GM21717 (cell line): ENCODE measurements at regions not wholly inside any gene's neighbourhood (a gene's known extent, or its start where the extent isn't known, plus 50 kb on each side); places are given as distances from the start of the nearest gene placed in this dataset.
"Not testable (repeated sequence)": the region's sequence is repeated elsewhere in the genome, so short reads cannot be mapped to it uniquely, and the experiment has no call there.

Source experiments
- ATAC-seq: cut with Tn5 transposase; IDR thresholded peaks from one replicate; pipeline ENCODE4 v1.9.1; 2021; ENCODE audit warnings: mild to moderate bottlenecking, moderate library complexity; ENCODE audit not compliant: unreplicated experiment

GRCh38 chr7:55261386-55261770, 103.8 kb upstream of the LANCL2 start:
- ATAC-seq = no peak

GRCh38 chr7:55265328-55265727, 99.8 kb upstream of the LANCL2 start:
- not testable (repeated sequence) for ATAC-seq

DNA sequence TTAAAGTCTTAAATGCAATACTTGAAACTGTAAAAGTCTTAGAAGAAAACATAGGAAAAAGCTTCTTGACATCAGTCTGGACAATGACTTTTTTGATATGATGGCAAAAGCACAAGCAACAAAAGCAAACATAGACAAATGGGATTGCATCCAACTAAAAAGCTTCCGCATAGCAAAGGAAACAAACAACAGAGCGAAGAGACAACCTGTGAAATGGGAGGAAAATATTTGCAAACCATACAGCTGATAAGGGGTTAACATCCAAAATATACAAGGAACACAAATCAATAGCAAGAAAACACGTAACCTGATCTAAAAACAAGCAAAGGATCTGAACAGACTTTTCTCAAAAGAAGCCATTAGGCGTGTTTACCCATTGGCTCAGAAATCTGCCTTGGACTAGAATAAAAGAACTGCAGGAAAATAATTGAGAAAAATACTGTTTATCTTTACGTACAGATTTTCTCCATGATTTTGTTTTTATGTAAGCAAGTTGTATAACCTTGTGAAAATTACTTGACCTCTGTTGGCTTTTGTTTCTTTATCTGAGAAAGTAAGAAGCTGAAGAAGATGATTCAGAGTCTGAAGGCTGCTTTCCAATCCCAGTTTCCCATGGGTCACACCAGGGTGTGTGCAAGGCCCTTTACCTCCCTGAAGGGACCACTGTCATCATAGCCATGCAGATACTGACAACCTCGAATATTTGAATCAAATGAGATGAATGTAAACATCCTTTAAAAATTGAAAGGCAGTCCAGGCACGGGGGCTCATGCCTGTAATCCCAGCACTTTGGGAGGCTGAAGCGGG, 99.1 kb upstream of the LANCL2 start:
- no peak for ATAC-seq

- no peak for ATAC-seq
Measured at GRCh38 chr7:55271069-55271626, 94.0 kb upstream of the LANCL2 start.

DNA sequence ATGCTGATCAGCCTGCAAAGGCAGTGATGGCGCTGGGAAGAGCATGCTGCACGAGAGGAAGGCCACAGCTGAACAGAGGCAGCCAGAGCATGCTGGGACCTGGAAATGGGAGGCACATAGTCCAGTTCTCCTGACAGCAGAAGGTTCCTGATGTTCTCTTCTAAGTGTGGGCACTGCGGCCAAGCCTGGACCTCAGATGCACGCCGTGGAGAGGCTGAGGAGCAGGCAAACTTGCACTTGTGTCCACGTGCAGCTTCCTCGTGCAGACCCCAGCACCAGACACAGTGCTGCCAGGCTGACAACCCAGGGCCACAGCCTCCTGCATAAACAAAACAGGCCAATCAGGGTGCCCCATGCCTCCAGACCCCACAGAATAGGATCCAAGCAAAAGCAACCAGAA, 93.5 kb upstream of the LANCL2 start:
- ATAC-seq = no peak

GRCh38 chr7:55272328-55272727, 92.8 kb upstream of the LANCL2 start:
- ATAC-seq = no peak

DNA sequence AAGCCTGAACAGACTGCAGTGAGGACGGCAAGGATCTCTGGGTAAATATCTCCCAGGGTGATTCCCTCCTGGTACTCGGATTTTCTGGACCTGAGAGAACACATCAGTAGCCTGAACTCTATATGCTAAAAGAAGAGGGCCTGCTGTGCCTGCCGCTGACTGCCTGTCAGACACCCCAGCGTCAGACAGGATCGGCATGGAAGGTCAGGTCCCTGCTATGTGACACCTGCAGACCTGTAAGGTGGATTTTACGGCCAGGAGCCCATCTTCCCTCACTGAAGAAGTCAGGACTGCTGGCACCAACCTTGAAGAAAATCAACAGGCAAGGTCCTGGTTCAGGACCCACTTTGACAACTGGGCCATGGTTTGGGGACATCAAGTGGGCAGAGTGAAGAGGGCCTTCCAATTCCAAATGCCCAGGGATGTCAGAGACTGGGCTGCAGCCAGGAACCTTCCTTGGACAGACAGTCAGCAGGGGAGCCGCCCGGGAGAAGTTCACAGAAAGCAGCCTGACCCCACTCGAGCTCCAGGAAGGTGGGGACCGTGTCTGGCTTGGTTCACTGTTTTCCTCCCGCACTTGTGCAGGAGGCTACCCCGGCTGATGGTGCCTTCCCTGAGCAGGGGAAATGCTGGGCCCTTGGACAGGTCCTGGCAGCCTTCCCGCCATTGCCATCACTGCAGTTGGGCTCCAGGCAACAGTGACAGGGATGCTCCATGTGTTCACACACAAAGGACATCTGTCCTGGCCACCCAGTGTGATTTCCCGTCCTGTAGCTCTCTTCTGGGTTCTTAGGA, 91.8 kb upstream of the LANCL2 start:
- ATAC-seq = no peak

DNA sequence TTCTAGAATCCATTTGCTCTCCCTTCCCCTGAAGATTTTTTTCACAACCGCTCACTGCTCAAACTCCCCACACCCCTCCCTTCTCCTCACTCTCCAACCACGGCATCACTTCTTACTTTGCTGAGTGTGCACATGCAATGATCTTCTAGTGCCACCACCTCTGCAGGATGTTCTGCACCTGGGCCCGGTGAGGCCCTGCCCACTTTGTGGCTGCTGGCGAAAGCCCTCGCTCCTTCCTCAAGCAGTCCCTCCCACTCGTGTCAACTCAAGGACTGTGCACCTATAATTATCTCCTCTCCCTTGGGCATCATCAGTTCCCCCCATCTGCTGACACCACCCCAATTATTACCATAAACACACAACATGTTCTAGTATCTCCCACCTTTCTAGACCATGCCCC, 91.0 kb upstream of the LANCL2 start:
- ATAC-seq = no peak

DNA sequence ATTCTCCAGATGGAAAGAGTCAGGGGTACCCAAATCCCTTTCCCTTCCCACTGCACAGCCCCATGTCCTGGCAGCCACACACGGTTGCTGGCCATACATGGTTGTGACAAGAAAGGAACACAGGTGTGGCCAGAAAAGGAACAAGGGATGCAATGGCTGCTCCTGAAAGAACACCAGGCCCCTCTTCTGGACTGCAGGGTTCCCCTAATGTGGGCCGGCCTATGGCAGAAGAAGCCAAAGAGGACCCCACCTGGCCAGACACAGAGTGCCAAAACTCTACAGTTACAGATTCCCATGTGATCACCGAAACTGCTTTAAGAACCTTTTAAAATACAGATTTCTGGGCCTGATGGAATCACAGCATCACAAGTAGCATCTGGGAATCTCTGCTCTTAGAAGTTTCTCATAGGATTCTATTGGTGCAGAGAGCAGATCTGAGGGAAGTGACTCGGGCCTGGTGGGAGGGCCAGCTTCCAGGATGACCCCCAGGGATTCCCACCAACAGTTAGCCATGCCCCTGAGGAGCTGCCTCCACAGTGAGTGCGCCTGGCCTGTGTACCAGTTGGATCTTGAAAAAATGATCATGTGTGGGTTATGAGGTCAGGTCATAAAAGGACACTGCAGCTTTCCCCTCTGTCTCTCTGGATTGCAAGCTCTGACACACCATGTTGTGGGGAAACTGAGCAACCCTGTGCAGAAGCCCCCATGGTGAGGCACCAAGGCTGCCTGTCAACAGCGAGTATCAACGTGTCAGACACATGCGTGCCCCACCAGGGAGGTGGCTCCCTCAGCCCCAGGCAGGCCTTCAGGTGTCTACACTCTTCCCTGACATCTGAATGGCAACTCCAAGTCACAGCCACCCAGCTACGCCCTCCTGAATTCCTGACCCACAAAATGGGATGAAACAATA, 89.6 kb upstream of the LANCL2 start:
- no peak for ATAC-seq

DNA sequence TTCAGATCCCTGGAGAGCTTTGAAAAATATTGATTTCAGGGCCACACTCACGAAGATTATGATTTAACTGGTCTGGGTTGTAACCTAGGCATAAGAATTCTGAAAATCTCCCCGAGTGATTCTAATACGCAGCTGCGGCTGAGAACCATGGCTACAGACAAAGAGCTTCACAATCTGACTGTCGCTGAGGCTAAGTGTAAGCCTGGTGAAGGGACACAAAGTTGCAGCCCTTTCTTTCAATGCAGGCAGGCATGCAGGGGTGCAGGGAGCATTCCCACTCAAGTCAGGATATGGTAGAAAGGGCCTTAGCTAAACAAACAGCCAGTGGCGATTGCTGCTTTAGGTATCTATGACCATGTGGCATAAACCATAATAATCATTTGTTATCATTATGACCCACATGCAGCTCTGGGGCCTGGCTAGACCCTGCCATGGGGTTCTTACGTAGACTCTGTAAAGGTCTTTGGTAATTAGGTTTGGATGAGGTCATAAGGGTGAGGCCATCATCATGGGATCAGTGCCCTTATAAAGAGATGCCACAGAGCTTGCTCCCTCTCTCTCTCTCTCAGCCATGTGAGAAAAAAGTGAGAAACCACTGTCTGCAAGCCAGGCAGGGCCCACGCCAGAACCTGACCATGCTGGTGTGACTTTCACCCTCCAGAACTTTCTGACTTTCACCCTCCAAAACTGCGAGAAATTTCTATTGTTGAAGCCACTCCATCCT, 88.4 kb upstream of the LANCL2 start:
- no peak for ATAC-seq

- no peak for ATAC-seq
Measured at GRCh38 chr7:55277916-55278315, 87.2 kb upstream of the LANCL2 start.

DNA sequence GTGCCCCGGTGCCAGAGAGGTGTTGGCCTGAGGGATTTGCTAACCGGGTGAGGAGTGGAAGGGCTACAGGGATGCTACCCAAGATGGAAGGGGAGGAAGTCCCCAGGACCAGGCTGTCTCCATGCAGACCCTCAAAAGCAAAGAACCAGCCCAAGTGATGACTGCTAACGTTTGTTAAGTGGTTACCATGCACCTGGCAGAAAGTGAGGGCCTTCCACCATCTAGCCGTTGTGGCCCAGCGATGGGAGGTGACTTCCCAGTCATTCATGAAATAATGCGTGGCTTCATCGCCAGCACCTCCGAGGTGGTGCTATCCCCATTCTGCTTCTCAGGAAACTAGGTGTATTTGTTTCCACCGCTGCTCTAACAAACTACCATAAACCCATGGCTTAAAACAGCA, 86.8 kb upstream of the LANCL2 start:
- no peak for ATAC-seq

DNA sequence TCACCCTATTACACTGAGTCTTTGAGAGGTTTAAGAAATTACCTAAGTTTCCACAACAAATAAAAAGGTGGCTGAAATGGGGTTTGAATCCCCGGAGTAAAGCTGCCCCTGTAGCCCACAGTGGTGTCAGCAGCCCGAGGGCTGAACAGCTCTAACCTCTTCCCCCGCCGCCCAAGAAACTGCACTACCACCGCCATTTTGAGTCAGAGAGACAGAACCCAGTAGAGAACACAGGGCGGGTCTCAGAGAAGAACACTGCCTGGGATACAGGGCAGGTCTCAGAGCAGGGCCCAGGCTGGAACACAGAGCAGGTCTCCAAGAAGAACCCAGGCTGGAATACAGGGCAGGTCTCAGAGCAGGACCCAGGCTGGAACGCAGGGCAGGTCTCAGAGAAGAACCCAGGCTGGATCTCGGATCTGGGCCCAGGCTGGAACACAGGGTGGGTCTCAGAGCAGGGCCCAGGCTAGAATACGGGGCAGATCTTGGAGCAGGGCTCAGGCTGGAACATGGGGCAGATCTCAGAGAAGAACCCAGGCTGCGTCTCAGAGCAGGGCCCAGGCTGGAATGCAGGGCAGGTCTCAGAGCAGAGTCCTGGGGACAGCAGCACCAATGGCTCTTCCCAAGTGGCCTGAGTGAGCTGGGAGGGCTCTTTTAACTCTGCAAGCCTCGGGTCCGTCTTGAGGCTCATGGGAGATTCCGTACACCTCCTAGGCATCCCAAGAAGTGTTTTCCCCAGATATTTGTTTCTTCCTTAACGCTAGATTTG, 85.9 kb upstream of the LANCL2 start:
- ATAC-seq = no peak

DNA sequence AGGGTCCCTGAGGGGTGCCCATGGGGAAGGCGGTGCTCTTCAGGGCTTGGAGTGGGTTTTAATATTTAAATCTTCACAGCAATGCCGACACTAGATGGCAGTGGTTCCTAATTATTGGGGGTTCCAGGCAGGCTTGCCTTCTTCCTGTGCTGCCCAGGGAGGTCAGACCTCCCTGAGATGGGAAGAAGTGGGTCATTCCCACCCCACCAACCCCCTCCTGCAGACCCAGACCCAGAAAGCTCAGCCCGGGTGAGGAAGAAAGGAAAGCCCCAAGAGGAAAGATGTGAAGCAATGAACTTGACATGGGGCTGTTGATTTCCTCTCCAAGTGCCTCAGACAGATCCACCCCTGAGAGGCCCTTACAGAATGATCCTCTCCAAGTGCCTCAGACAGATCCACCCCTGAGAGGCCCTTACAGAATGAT, 85.1 kb upstream of the LANCL2 start:
- peak; percentile 93 for ATAC-seq

DNA sequence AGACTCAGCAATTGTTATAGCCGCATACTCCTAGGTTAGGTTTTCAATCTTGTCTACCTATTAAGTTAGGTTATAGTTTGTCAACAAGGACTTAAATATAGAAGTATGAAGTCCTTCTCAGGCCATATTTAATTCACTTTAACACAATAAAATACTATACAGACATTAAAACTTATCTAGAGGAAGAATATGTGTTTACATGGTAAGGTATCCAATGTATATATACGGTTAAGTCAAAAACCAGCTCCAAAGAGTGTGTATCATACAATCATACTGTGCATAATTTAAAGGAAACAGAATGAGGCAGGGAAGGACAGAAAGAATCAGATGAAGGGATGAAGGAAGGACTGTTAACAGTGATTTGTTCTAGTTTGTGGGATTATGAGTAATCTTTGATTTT, 79.5 kb upstream of the LANCL2 start:
- ATAC-seq = no peak

- no peak for ATAC-seq
Measured at GRCh38 chr7:55286666-55287065, 78.5 kb upstream of the LANCL2 start.

GRCh38 chr7:55288070-55288824, 76.9 kb upstream of the LANCL2 start:
- no peak for ATAC-seq

- no peak for ATAC-seq
Measured at GRCh38 chr7:55296070-55296469, 69.1 kb upstream of the LANCL2 start.
